ENCODE measurements at regions not wholly inside any gene's neighbourhood (a gene's known extent, or its start where the extent isn't known, plus 50 kb on each side); places are given as distances from the start of the nearest gene placed in this dataset.

DNA sequence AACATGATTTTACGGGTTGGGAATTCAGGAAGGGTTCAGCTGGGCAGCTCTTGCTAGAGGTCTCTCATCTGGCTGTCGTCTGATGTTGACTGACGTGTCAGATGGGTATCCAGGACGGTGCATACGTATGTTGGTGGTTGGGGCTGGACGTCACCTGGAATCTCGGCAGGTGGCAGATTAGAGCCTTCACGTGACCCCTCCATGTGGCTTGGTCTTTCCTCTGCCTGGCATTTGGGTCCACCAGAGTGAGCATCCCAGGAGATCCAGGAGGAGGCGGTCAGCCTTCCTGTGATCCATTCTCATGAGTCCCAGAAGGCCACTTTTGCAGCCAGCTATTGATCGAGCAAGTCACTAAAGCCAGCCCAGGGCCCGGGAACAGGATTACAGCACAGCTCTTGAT lies 202.7 kb downstream of the FOXL1 start:
- no peak for DNase-seq
- Mint-ChIP-seq H3K4me3 (no peak overlapping the region), H3K27ac (no peak overlapping the region), H3K9me3 (no peaks in the 10 kb centered on the region), H3K36me3 (ENCODE audit: low read depth) (no peaks in the 10 kb centered on the region), H3K27me3 (peaks cover 6% of the 10 kb centered on the region), H3K4me1 (no peaks in the 10 kb centered on the region)
- ATAC-seq (ENCODE audit: low read depth) = no peak
- ChIA-PET CTCF (no interaction called here), POLR2A (no interaction called here)
- intact Hi-C loops (cut with micrococcal nuclease) = no loop called here
- TF ChIP-seq, protein P1, sequence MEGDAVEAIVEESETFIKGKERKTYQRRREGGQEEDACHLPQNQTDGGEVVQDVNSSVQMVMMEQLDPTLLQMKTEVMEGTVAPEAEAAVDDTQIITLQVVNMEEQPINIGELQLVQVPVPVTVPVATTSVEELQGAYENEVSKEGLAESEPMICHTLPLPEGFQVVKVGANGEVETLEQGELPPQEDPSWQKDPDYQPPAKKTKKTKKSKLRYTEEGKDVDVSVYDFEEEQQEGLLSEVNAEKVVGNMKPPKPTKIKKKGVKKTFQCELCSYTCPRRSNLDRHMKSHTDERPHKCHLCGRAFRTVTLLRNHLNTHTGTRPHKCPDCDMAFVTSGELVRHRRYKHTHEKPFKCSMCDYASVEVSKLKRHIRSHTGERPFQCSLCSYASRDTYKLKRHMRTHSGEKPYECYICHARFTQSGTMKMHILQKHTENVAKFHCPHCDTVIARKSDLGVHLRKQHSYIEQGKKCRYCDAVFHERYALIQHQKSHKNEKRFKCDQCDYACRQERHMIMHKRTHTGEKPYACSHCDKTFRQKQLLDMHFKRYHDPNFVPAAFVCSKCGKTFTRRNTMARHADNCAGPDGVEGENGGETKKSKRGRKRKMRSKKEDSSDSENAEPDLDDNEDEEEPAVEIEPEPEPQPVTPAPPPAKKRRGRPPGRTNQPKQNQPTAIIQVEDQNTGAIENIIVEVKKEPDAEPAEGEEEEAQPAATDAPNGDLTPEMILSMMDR (IDR thresholded peaks at IDR 0.05) = no peak

DNA sequence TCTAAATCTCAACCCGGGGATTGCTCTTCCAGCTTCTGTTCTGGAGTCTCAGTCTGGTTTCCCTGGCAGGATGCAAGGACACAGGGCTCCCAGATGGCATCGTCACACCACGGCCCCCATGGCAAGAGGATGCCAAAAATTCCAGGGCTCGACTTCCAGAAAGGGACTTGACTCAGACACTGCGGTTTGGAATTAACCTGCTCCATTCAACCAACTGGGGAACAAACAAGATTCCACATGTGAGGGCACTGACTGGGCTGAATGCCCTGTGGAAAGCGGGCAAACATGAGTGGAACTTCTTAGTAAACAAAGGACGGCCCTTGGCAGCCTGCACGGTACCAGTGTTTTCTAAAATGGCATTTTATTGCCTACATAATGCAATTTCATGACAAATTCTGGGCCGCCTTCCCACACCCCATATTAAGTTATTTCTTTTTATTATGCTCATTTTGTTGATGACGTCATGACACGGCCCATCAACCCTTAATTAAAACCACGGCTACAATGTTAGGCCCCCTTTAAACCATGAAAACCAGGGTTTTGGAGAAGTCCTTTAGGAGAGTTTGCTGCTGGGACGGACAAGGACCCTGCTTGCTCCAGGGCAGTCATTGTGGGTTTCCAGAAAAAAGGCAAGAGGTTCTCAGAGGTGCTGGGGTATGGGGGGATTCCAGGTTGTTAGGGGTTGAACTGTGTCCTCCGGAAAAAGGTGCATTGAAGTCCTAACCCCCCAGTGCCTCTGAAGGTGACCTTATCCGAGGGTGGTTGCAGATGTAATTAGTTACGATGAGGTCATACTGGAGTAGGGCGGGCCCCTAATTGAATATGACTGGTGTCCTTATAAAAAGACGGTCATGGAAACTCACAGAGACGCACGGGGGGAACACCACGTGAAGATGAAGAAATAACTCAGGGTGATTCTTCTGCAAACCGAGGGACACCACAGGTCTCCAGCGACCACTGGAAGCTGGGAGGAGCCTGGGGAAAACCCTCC lies 205.6 kb downstream of the FOXL1 start:
- no peak for ATAC-seq (ENCODE audit: low read depth)
- DNase-seq = no peak
- POLR2A ChIA-PET = no interaction called here
- H3K4me1 Mint-ChIP-seq = no peaks in the 10 kb centered on the region
- H3K9me3 Mint-ChIP-seq = no peaks in the 10 kb centered on the region
- TF ChIP-seq, protein P1 (IDR thresholded peaks at IDR 0.05) = no peak
- H3K36me3 Mint-ChIP-seq (ENCODE audit: low read depth) = no peaks in the 10 kb centered on the region
- H3K27ac Mint-ChIP-seq = no peak overlapping the region
- peaks cover 7% of the 10 kb centered on the region for H3K27me3 Mint-ChIP-seq
- intact Hi-C loops (cut with micrococcal nuclease) = no loop called here
- CTCF ChIA-PET = no interaction called here
- no peak overlapping the region for H3K4me3 Mint-ChIP-seq

DNA sequence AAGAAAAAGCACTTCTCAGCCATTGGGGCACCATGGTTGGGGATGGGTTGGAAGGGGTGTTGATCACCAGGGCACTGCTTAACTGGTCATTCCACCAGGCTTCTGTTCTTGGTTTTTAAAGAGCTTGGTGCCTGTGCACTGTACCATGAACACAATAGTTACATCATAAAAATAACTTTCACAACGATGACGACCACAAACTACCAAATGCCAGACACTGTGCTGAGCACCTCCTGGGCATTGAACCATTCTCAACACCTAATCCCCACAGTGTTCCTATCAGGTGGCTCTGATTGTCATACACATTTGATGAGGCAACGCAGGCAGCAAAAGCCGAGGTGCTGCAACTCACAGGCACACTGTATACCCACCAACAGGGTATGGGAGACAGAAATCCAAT lies 208.0 kb downstream of the FOXL1 start:
- H3K4me1 Mint-ChIP-seq = no peaks in the 10 kb centered on the region
- DNase-seq = no peak
- H3K27me3 Mint-ChIP-seq = peaks cover 3% of the 10 kb centered on the region
- POLR2A ChIA-PET = no interaction called here
- no peak overlapping the region for H3K4me3 Mint-ChIP-seq
- no peaks in the 10 kb centered on the region for H3K36me3 Mint-ChIP-seq (ENCODE audit: low read depth)
- H3K9me3 Mint-ChIP-seq = no peaks in the 10 kb centered on the region
- H3K27ac Mint-ChIP-seq = no peak overlapping the region
- CTCF ChIA-PET = no interaction called here
- intact Hi-C loops (cut with micrococcal nuclease) = no loop called here
- no peak for ATAC-seq (ENCODE audit: low read depth)
- TF ChIP-seq, protein P1 (IDR thresholded peaks at IDR 0.05) = no peak

DNA sequence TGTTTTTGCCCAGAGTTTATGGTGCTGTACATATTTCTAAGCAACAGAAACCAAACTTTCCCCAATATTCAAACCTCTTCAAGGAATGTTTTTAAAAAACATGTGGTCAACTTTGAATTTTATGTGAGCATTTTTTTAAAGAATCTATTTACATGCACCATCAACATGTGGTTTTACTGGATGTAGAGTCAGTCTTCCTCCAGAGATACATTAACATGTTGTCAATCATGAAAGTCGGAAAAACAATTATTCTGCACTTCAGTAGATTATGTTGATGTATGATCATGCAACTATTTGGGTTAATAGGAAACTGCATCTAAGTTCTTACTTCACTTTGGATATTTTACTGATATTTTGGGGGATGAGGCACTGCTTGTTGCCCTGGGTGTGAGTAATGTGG lies 208.6 kb downstream of the FOXL1 start:
- DNase-seq = no peak

DNA sequence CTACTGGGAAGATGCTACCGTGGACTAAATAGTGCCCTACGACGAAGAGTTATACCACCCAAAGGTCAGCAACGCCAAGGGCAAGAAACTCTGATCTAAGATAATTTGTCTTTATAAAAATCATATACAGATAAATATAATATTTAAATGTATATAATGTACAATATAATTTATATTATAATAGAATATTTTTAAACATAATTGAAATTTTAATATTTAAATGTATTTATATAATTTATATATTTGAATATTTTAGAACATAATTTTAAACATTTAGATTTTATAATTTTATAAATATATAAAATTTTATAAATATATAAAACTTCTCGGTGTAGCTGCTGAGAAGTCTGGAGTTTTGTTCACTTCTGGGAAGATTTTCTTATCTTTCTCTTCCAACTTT lies 209.2 kb downstream of the FOXL1 start:
- TF ChIP-seq, protein P1 (IDR thresholded peaks at IDR 0.05) = no peak
- POLR2A ChIA-PET = no interaction called here
- DNase-seq = no peak
- H3K36me3 Mint-ChIP-seq (ENCODE audit: low read depth) = no peaks in the 10 kb centered on the region
- no peaks in the 10 kb centered on the region for H3K9me3 Mint-ChIP-seq
- CTCF ChIA-PET = no interaction called here
- no peak for ATAC-seq (ENCODE audit: low read depth)
- H3K27ac Mint-ChIP-seq = no peak overlapping the region
- no peak overlapping the region for H3K4me3 Mint-ChIP-seq
- H3K4me1 Mint-ChIP-seq = no peaks in the 10 kb centered on the region
- H3K27me3 Mint-ChIP-seq = peaks cover 3% of the 10 kb centered on the region
- intact Hi-C loops (cut with micrococcal nuclease) = no loop called here

More for the DNA sequence above, 208.6 kb downstream of the FOXL1 start:
- no peak for ATAC-seq (ENCODE audit: low read depth)
- Mint-ChIP-seq H3K4me3 (no peak overlapping the region), H3K36me3 (ENCODE audit: low read depth) (no peaks in the 10 kb centered on the region), H3K27me3 (peaks cover 3% of the 10 kb centered on the region), H3K4me1 (no peaks in the 10 kb centered on the region), H3K27ac (no peak overlapping the region), H3K9me3 (no peaks in the 10 kb centered on the region)
- TF ChIP-seq, protein P1 (IDR thresholded peaks at IDR 0.05) = no peak
- POLR2A ChIA-PET = no interaction called here
- intact Hi-C loops (cut with micrococcal nuclease) = no loop called here
- CTCF ChIA-PET = no interaction called here

Data from activated B cell treated with CpG ODN at 0.5 μM for 24 hours (primary cell).